Common myeloid progenitor, CD34-positive (primary cell): ENCODE measurements at regions not wholly inside any gene's neighbourhood (a gene's known extent, or its start where the extent isn't known, plus 50 kb on each side); places are given as distances from the start of the nearest gene placed in this dataset.
"Not testable (repeated sequence)": the region's sequence is repeated elsewhere in the genome, so short reads cannot be mapped to it uniquely, and the experiment has no call there.

Experiments
- CTCF ChIA-PET: fragments of 350-600 bp; sonication (Branson Sonifier 250); formaldehyde crosslinking; loops from one replicate; lab custom pipeline; 2021; ENCODE audit warnings: antibody characterized with exemption; lab: Charles Lee
- POLR2A ChIA-PET: fragments of 350-600 bp; sonication (Branson Sonifier 250); formaldehyde crosslinking; loops from one replicate; lab custom pipeline; 2021; ENCODE audit warnings: antibody characterized with exemption; lab: Charles Lee
- DNase-seq, 3 donors: peaks; one replicate each; pipeline versions ENCODE4 v3.0.0 to v3.0.0-alpha.2; 2013
- H3K27ac ChIP-seq, 2 experiments: 1 replicate in 1 of 2; 2 replicates in 1 of 2; pipeline ENCODE4 v1.7.0; 2013; ENCODE audit warnings: inconsistent platforms in 2 of 2, low read length in 2 of 2, mild to moderate bottlenecking in 2 of 2, low read depth in 1 of 2, moderate library complexity in 1 of 2; ENCODE audit not compliant: severe bottlenecking in 2 of 2, insufficient read depth in 1 of 2, poor library complexity in 1 of 2
- H3K27me3 ChIP-seq, 5 experiments: replicated peaks in 2 of 5; 1 replicate in 3 of 5; 2 replicates in 2 of 5; pipeline versions ENCODE4 v1.6.1 to v1.7.0; 2013; ENCODE audit warnings: low read length in 4 of 5, mild to moderate bottlenecking in 2 of 5, moderate library complexity in 2 of 5, inconsistent platforms in 1 of 5; ENCODE audit not compliant: insufficient read depth in 5 of 5, control insufficient read depth in 4 of 5
- H3K36me3 ChIP-seq, 4 experiments: 1 replicate in 2 of 4; 2 replicates in 2 of 4; pipeline versions ENCODE4 v1.6.1 to v1.7.0; 2013; ENCODE audit warnings: low read length in 3 of 4, control low read depth in 1 of 4, mild to moderate bottlenecking in 1 of 4; ENCODE audit not compliant: control insufficient read depth in 4 of 4, insufficient read depth in 4 of 4
- H3K4me1 ChIP-seq, 4 experiments: 1 replicate in 3 of 4; 2 replicates in 1 of 4; pipeline versions ENCODE4 v1.6.1 to v1.7.1; 2013; ENCODE audit warnings: low read length in 3 of 4, mild to moderate bottlenecking in 3 of 4, control low read depth in 1 of 4, inconsistent platforms in 1 of 4, moderate library complexity in 1 of 4; ENCODE audit not compliant: control insufficient read depth in 4 of 4, insufficient read depth in 4 of 4; ENCODE audit errors: control extremely low read depth in 1 of 4
- H3K4me3 ChIP-seq, 7 experiments: 1 replicate in 4 of 7; 2 replicates in 3 of 7; pipeline versions ENCODE4 v1.5.1 to v1.7.0; 2013; ENCODE audit warnings: mild to moderate bottlenecking in 7 of 7, low read length in 6 of 7, moderate library complexity in 6 of 7, inconsistent platforms in 2 of 7, low read depth in 2 of 7, control low read depth in 1 of 7; ENCODE audit not compliant: insufficient read depth in 4 of 7, control insufficient read depth in 1 of 7; ENCODE audit errors: extremely low read depth in 1 of 7
- H3K9me3 ChIP-seq, 5 experiments: 1 replicate in 4 of 5; 2 replicates in 1 of 5; pipeline versions ENCODE4 v1.6.1 to v1.7.1; 2013; ENCODE audit warnings: low read length in 4 of 5, mild to moderate bottlenecking in 2 of 5, inconsistent platforms in 1 of 5, low read depth in 1 of 5, moderate library complexity in 1 of 5; ENCODE audit not compliant: control insufficient read depth in 4 of 5, insufficient read depth in 2 of 5; ENCODE audit errors: control extremely low read depth in 1 of 5
- WGBS: methylation state at CpG from one replicate; pipeline ENCODE4 v1.1.5; 2013; ENCODE audit not compliant: insufficient coverage; 5-methylcytosine and 5-hydroxymethylcytosine counted together

DNA sequence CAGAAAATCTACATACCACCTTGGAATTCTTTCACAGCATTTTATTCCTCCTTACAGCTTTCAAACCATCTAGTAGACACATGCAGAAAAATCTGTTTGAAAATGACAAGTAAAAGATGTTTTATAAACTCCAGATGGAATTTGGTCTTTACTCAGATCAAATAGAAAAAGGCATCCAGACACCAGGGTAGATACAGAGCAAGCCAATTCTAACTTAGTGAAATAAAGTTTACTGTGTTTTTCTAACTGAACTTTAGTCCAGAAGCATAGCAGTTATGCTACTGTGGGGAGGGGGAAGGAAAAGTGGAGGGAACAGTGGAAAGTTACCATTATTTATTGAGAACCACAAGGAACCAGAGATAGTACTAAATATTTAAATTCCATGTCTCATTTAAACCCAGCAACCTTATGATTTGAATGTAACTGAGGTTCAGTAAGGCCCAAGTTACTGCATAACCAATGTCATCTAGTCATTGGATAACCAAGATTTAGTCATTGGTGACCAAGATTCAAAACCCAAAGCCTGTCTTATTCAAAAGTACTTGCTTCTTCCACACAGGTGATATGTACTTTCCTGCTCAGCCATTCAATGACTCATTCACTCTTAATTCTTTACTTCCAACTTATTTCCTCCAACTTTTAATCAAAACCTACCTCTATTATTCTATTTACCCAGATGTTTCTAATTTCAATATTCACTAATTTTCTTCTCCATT is 57.7 kb downstream of the RAD51AP2 start:
- no peak for DNase-seq
- Histone ChIP-seq H3K4me3 (no peak overlapping the region), H3K9me3 (no peaks in the 10 kb centered on the region), H3K4me1 (no peaks in the 10 kb centered on the region), H3K27ac (no peak overlapping the region), H3K27me3 (peaks cover 0 to 3% (median 0%) of the 10 kb centered on the region in 5 experiments), H3K36me3 (no peaks in the 10 kb centered on the region)
- ChIA-PET CTCF (no interaction called here), POLR2A (no interaction called here)

DNA sequence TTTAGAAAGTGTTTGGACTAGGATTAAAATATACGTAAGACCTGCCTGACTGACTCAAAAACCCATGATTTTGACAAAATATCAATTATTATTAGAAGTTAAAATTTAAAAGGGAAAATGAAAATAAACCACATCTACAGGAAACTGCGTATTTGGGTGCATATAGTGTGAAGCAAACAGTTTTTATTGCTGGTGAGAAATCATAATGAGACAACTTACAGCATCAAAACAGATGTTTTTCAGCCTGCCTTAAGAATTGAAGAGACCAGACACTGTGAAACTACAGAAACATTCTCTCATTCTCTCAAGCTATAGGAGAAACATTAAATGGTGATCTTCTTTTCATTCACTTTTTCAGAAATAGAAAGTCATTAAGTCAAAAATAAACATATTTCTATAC is 62.9 kb downstream of the RAD51AP2 start:
- Histone ChIP-seq H3K27me3 (peaks cover 0 to under 1% (median 0%) of the 10 kb centered on the region in 5 experiments), H3K4me3 (no peak overlapping the region), H3K4me1 (no peaks in the 10 kb centered on the region), H3K9me3 (peaks cover 0 to 1% (median 0%) of the 10 kb centered on the region in 5 experiments), H3K36me3 (no peaks in the 10 kb centered on the region), H3K27ac (no peak overlapping the region)
- WGBS = no CpG with 5 or more reads among the region's 2 CpGs
- no peak for DNase-seq
- ChIA-PET POLR2A (no interaction called here), CTCF (no interaction called here)

DNA sequence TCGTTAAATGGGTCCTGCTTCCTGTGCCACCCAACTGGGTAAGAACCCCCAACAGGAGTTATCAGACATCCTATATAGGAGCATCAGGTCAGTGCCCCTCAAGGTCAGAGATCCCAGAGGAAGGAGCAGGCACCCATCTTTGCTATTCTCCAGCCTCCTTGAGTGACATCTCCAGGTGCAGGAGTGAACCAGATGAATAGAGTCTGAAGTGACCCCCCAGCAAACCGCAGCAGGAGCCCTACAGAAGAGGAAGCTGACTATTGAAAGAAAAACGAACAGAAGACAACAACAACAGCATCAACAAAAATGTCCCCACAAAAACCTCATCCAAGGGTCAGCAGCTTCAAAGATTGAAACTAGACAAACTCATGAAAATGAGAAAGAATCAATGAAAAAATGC is 72.0 kb downstream of the RAD51AP2 start:
- H3K27me3 ChIP-seq, DNase-seq, H3K4me3 ChIP-seq, CTCF ChIA-PET, H3K36me3 ChIP-seq, H3K4me1 ChIP-seq, POLR2A ChIA-PET, H3K27ac ChIP-seq, H3K9me3 ChIP-seq: not testable (repeated sequence)
- 80% methylated on average over 1 of the region's 3 CpGs for WGBS

DNA sequence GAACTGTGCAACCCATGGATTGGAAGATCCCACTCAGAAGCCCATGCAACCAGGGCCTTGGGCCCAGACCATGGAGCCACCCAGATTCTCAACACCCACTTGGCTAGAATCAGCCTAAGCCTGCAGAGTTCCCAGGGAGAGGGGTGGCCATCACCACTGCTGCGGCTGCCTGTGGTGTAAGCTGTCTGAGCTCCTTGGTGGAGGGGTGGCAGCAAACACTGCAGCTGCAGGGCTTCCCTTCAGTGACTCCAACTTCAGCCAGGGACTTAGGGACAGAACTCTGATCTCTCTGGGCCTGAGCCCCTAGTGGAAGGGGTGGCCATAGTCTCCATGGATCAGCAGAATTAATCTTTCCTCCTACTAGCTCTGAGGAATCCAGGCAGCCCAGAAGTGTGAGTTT is 72.5 kb downstream of the RAD51AP2 start:
- no peak for DNase-seq
- peaks cover 0 to 5% (median 1%) of the 10 kb centered on the region in 5 experiments for H3K9me3 ChIP-seq
- no peaks in the 10 kb centered on the region for H3K36me3 ChIP-seq
- CTCF ChIA-PET = no interaction called here
- no CpG with 5 or more reads among the region's 1 CpG for WGBS
- no peak overlapping the region for H3K4me3 ChIP-seq
- H3K27ac ChIP-seq = no peak overlapping the region
- no peaks in the 10 kb centered on the region for H3K27me3 ChIP-seq
- POLR2A ChIA-PET = no interaction called here
- no peaks in the 10 kb centered on the region for H3K4me1 ChIP-seq

DNA sequence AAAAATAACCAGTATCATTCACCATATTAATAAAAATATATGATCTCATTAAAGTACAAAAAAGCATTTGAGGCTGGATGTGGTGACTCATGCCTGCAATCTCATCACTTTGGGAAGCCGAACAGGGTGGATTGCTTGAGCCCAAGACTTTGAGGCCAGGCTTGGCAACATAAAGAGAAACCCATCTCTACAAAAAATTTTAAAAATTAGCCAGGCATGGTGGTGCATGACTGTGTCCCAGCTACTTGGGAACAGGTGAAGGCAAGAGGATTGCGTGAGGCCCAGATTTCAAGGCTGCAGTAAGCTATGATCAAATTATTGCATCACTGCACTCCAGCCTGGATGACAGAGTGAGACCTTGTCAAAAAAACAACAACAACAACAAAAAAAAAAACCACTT is 75.9 kb downstream of the RAD51AP2 start:
- Histone ChIP-seq H3K9me3 (peaks cover 0 to 3% (median 0%) of the 10 kb centered on the region in 5 experiments), H3K4me3 (no peak overlapping the region), H3K4me1 (no peaks in the 10 kb centered on the region), H3K27me3 (peaks cover 0 to 1% (median 0%) of the 10 kb centered on the region in 5 experiments), H3K27ac (no peak overlapping the region), H3K36me3 (no peaks in the 10 kb centered on the region)
- CTCF ChIA-PET = no interaction called here
- no peak for DNase-seq
- POLR2A ChIA-PET = no interaction called here
- WGBS = 100% methylated on average over 2 of the region's 2 CpGs

DNA sequence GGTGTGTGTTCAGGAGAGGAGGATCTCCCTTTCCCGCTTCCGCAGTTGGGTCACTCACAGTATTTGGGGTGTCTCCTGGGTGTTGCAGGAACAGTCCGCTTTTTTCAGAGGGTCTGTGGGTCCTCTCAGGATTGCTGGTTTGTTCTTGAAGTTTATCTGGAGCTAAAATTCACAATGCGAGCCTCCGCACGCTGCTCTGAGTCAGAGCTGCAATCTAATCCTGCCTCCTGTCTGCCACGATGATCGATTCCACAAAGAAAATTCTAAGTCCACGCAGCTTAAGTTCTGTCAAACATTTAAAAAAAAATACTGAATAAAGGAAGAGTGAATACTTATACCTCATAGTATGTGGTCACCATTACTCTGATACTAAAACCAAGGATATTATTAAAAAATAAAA is 76.5 kb downstream of the RAD51AP2 start:
- no peaks in the 10 kb centered on the region for H3K36me3 ChIP-seq
- H3K4me3 ChIP-seq = no peak overlapping the region
- H3K4me1 ChIP-seq = no peaks in the 10 kb centered on the region
- peaks cover 0 to 1% (median 0%) of the 10 kb centered on the region in 5 experiments for H3K27me3 ChIP-seq
- ChIA-PET CTCF (no interaction called here), POLR2A (no interaction called here)
- H3K9me3 ChIP-seq = peaks cover 0 to 3% (median 0%) of the 10 kb centered on the region in 5 experiments
- no peak overlapping the region for H3K27ac ChIP-seq
- WGBS = 90% methylated on average over 8 of the region's 9 CpGs
- DNase-seq = no peak

DNA sequence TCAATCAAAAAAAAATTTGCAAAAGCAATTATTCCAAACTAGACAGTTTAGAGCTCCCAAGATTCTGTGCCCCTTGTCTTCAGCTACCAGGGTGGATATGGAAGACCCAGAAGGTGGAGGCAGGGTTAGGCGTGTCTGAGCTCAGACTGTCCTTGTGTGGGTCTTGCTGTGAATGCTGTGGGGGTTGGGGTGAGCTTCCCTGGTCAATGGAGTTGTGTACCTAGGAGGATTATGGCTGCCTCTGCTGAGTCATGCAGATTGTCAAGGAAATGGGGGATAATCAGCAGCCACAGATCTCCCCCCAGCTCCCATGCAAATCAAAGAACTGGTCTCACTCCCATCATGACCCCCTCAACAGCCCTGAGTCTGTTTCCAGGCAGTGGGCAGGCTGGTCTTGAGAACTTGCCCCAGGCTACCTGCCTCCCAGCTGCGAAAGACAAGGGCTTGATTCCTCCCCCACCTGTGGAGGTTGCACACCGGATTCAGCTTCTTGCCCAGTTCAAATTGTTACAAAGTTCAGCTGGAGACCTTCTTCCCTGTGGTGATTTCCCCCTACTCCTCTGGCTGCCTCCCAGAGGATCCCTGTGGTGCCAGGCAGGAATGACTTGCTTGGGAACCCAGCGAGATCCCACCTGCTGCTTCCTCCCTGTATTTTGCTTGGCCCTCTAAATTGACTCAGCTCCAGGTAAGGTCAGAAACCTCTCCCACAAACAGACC is 77.0 kb downstream of the RAD51AP2 start:
- H3K4me3 ChIP-seq = no peak overlapping the region
- ChIA-PET CTCF (no interaction called here), POLR2A (no interaction called here)
- WGBS = 96% methylated on average over 2 of the region's 4 CpGs
- H3K4me1 ChIP-seq = no peaks in the 10 kb centered on the region
- H3K36me3 ChIP-seq = no peaks in the 10 kb centered on the region
- peaks cover 0 to 3% (median 0%) of the 10 kb centered on the region in 5 experiments for H3K9me3 ChIP-seq
- H3K27me3 ChIP-seq = peaks cover 0 to 1% (median 0%) of the 10 kb centered on the region in 5 experiments
- H3K27ac ChIP-seq = no peak overlapping the region
- no peak for DNase-seq
